ENCODE measurements at regions not wholly inside any gene's neighbourhood (a gene's known extent, or its start where the extent isn't known, plus 50 kb on each side); places are given as distances from the start of the nearest gene placed in this dataset.
A peak's percentile ranks its signal among the peaks of the same experiment; 100 is the strongest.

DNA sequence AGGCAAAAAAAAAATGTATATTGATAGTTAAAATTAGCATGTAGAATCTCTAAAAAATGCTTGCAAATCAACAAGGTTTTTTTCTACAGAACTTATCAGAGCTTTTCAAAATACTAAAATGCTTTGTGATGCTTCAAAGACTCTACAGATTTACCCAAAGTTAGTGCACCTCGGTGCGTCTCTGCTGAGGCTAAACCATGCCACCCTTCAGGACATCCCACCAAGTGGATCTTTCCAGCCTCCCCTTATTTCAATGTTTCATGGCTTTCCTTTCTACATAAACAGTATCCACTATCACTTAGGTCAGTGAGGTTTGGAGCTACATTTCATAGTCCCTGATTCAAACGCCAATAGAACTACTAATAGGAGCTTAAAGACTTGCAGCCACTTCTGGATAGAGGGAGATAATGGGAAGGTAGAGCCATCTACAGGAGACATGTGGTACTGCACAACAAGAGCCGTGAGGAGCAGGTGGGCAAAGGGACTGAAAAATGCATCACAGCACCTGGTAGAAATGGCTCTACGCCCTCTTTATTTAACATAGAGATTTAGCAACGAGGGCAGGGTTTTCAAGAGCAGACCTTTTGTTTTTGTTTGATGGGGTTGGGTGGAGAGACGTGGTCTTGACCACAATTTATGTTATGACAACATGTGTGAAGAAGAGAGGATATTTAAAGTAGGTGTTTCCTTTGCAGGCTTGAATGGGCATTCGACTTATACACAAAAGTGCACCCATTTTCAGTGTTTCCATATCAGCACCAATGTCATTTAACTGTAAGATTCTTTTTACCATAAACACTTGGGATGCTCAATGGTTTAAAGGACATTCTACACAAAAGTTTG is 56.1 kb upstream of the SLC35G4 start:
- peak; percentile 23 for DNase-seq
- Mint-ChIP-seq H3K9me3 (no peaks in the 10 kb centered on the region), H3K4me1 (peaks cover 3 to 5% of the 10 kb centered on the region in 2 donors), H3K27ac (no peak overlapping the region), H3K36me3 (no peaks in the 10 kb centered on the region), H3K27me3 (peaks cover 0 to 5% of the 10 kb centered on the region in 2 donors), H3K4me3 (no peak overlapping the region)
- peak; percentile 81 to 83 for ATAC-seq (replicated peaks)

DNA sequence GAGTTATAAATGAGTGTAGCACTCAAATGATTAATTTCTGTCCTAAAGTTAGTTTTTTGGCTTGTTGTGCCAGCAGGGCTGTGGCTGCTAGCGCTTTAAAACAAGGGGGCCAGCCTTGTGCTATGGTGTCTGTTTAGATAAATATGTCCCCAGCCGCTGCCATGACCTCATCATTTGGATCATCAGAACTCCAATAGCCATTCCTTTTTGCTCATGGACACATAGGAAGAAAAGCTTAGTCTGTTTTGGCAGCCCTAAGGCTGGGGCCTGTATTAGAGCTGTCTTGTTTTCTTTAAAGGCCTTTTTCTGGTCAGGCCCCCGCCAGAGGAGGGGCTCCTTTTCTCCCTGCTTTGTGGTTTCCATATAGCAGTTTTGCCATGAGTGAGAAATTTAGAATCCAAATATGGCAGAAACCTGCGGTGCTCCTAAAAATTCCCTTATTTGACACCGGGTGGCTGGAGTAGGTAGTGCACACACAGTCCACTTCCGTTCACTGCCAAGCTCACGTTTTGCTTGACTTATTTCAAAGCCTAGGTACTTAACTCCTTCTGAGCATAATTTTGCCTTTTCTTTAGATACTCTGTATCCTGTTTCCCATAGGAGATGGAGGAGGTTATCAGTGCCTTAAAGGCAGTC is 60.4 kb upstream of the SLC35G4 start:
- Mint-ChIP-seq H3K36me3 (no peaks in the 10 kb centered on the region), H3K27me3 (peaks cover 0 to 5% of the 10 kb centered on the region in 2 donors), H3K9me3 (peaks cover 8 to 11% of the 10 kb centered on the region in 2 donors), H3K27ac (no peak overlapping the region), H3K4me1 (peaks cover 3 to 5% of the 10 kb centered on the region in 2 donors), H3K4me3 (no peak overlapping the region)
- DNase-seq = no peak
- ATAC-seq (replicated peaks) = no peak

DNA sequence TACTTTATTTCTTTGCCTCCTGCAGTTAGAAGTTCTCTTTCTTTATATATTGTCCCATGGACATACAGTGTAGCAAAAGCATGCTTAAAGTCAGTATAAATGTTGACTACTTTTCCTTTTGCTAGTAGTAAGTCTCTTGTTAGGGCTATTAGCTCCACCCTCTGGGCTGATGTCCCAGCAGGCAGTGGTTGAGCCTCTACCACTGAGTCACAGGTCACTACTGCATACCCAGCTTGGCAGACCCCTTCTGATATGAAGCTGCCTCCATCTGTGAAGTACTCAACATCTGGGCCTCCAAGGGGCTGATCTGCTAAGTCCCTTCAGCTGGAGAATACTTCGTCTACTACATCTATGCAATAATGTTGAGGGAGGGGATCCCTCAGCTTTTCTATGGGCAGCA is 61.0 kb upstream of the SLC35G4 start:
- DNase-seq = no peak
- Mint-ChIP-seq H3K4me1 (peaks cover under 1 to 2% of the 10 kb centered on the region in 2 donors), H3K4me3 (no peak overlapping the region), H3K27ac (no peak overlapping the region), H3K9me3 (peaks cover 8 to 14% of the 10 kb centered on the region in 2 donors), H3K27me3 (peaks cover 0 to 3% of the 10 kb centered on the region in 2 donors), H3K36me3 (no peaks in the 10 kb centered on the region)
- no peak for ATAC-seq (replicated peaks)

DNA sequence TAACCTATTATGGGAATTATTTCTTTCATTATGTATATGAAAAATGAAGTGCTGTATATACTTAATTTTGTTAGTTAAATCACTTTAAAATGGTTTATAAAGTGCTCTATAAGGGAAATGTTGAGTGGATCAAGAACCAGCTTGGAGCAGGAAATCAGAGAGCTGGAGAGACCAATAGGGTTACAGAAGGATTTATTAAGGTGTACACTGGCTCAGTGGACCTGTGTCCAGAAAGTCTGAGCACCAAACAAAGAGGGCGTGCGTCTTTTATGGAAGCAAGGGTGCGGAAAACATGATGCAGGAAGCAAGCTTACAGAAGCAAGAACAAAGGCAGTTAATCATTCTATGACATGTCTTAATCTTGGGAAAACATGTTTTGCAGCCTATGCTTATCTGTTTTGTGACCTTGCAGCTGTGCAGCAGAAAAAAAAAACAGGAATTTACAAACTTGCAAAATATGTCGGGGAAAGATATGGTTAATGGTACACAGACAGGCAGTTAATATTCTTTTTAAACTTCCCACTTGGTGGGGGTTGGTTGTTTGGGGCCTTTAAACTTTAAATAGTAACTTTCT is 65.2 kb upstream of the SLC35G4 start:
- H3K27me3 Mint-ChIP-seq = no peaks in the 10 kb centered on the region
- H3K36me3 Mint-ChIP-seq = no peaks in the 10 kb centered on the region
- no peak overlapping the region for H3K27ac Mint-ChIP-seq
- no peak overlapping the region for H3K4me3 Mint-ChIP-seq
- no peak for ATAC-seq (replicated peaks)
- no peak for DNase-seq
- peaks cover 8 to 14% of the 10 kb centered on the region in 2 donors for H3K9me3 Mint-ChIP-seq
- no peaks in the 10 kb centered on the region for H3K4me1 Mint-ChIP-seq

DNA sequence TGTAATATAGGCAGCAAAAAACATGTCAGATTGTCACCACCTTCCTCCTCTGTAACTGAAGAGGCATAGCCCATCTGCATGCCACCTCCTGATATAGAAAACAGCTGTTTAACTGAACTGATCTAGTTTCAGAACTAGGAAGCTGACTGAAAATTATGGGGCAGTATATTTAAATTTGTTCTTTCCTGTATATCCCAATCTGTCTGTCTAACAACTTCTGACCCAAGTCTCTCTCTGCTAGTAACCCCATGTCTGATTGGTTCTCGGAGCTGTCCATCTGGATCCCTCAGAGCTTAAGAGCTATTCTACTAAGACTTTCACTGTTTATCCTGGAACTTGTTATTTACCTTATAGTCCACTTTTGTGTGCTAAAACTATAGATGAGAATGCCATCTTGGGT is 68.2 kb upstream of the SLC35G4 start:
- ATAC-seq (replicated peaks) (no peak), DNase-seq (no peak)
- H3K27ac Mint-ChIP-seq = no peak overlapping the region

DNA sequence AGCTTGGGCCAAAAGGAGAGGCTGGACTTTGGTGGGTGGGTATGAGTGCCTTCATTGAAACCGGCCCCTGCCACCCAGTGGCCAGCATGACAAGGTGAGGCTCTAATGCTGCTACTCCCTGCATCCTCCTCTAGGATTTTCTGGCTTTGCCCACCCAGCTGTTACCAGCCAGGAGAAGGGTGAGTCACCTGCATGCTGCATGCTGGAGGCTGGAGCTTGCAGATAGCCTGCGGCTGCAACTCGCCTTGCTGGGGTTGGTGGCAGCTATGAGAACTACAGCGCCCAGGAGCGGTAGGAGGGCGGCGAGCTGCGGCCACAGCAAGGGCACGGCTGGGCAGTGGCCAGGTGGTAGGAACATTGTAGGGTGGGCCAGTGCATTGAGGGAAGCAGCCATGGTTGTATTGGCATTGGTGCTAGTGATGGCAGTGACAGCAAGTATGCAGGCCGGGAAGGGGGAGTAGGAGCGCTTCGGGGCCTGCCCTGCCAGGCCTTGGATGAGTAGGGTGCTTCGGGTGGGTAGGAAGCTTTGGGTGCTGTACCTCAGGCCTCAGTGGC is 75.4 kb upstream of the SLC35G4 start:
- Mint-ChIP-seq H3K27ac (no peak overlapping the region), H3K9me3 (peaks cover 0 to 6% of the 10 kb centered on the region in 2 donors), H3K4me1 (no peaks in the 10 kb centered on the region), H3K36me3 (no peaks in the 10 kb centered on the region), H3K27me3 (no peaks in the 10 kb centered on the region), H3K4me3 (no peak overlapping the region)
- ATAC-seq (replicated peaks) = no peak
- no peak for DNase-seq

More for the DNA sequence above, 68.2 kb upstream of the SLC35G4 start:
- Mint-ChIP-seq H3K4me3 (no peak overlapping the region), H3K27me3 (no peaks in the 10 kb centered on the region), H3K4me1 (no peaks in the 10 kb centered on the region), H3K9me3 (peaks cover 8 to 14% of the 10 kb centered on the region in 2 donors), H3K36me3 (no peaks in the 10 kb centered on the region)

DNA sequence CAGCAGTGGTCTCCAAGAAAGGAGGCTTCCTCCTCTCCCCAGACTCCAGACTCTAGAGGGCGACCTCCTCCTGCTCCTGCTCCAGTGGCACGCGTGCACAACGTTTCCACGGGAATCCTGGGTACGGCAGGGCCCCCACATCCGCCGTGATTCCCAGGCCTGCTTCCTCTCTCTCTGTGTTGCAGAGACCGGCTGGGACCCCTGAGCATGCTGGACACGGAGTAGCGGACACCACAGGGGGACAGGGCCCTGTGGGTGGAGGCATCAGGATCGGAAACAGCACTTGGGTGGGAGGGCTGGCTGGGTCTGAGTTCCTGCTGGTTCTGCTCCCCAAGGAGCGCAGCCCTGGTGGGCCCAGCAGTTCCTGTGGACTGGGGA is 75.9 kb upstream of the SLC35G4 start:
- H3K4me1 Mint-ChIP-seq = no peaks in the 10 kb centered on the region
- H3K9me3 Mint-ChIP-seq = peaks cover 0 to 6% of the 10 kb centered on the region in 2 donors
- no peak overlapping the region for H3K4me3 Mint-ChIP-seq
- H3K36me3 Mint-ChIP-seq = no peaks in the 10 kb centered on the region
- H3K27me3 Mint-ChIP-seq = no peaks in the 10 kb centered on the region
- no peak overlapping the region for H3K27ac Mint-ChIP-seq
- DNase-seq (no peak), ATAC-seq (replicated peaks) (no peak)

DNA sequence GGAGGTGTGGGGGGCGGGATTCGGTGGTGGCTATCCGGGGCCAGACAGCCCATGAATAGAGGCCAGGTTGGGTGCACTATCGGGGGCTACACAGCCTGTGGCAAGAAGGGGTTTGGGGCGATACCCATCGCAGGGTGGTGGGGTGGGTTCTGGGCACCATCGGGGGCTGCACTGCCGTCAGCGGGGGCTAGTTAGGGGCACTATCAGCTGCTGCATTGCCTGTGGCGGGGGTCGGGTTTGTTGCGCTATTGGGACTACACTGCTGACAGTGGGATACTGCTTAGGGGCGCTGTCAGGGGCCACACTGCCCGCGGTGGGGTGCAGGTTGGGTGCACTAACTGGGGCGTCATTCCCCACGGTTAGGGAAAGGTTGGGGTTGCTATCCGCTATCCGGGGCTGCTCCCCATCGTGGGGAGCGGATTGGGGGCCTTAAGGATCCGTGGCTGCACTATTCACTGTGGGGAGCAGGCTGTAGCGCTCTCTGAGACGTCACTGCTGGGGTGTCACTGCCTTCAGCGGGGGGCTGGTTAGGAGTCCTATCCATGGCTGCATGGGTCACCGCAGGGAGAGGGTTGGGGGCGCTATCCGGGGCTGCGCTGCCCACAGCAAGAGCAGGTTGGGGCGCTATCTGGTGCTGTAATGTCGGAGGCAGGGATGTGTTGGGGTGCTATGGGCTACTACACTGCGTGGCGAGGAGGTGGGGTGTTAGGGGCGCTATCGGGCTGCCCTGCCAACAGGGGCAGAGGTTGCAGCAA is 76.5 kb upstream of the SLC35G4 start:
- DNase-seq = no peak
- no peaks in the 10 kb centered on the region for H3K27me3 Mint-ChIP-seq
- H3K36me3 Mint-ChIP-seq = no peaks in the 10 kb centered on the region
- H3K4me3 Mint-ChIP-seq = no peak overlapping the region
- no peak overlapping the region for H3K27ac Mint-ChIP-seq
- no peak for ATAC-seq (replicated peaks)
- H3K9me3 Mint-ChIP-seq = peaks cover 0 to 6% of the 10 kb centered on the region in 2 donors
- H3K4me1 Mint-ChIP-seq = no peaks in the 10 kb centered on the region

DNA sequence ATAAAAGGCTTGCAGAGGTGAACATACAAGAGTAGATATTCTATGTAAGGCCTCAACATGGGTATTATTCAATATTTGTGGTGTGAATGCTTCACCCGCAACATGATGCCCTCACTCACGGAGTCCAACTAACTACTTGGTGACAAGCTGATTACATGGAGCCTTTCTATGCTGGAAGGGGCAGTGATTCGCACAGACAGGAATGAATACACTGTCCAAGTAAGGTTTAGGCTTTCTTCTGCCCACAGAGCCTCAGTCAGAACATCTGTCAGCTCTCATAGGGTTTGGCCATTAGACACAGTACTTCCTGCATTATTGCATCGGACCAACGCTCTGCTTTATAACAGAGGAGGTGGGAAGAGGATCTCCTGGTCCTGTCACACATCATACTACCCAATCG is 80.3 kb upstream of the SLC35G4 start:
- Mint-ChIP-seq H3K36me3 (no peaks in the 10 kb centered on the region), H3K27me3 (no peaks in the 10 kb centered on the region), H3K4me1 (no peaks in the 10 kb centered on the region), H3K9me3 (peaks cover 0 to 1% of the 10 kb centered on the region in 2 donors), H3K27ac (no peak overlapping the region), H3K4me3 (no peak overlapping the region)
- ATAC-seq (replicated peaks) (no peak), DNase-seq (no peak)

DNA sequence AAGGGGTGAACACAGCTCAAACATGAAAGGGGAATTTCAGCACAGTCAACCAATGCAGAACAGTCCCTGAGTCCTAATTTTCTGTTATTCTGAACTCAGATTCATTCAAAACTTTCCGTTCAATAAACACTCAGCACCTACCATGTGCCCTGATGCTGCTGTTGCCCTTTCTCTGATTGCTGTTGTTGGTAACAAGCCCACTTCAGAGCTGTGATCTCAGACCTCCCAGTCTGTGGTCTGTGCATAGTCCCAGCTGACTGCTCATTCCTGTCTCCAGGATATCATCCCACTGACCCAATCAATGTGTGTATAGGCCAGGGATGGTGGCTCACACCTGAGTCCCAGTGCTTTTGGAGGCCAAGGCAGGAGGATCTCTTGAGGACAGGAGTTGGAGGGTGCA is 82.7 kb upstream of the SLC35G4 start:
- no peaks in the 10 kb centered on the region for H3K36me3 Mint-ChIP-seq

DNA sequence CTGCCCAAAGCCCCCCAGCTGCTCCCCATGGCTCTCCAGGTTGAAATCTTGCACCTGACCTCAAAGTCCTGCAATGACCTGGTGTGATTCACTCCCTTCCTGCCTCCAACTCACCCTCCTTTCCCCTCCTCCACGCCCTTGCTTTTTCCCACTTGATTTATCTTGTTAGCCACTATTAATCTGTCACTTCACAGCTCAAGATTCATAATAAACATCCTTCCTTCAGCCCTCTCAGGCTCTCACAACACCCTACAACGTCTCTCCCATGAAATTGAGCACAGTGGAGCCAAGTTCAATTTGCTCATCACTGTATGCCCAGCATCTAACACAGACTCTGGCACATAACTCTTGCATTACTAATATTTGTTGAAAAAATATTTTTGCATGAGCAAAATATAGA is 85.6 kb upstream of the SLC35G4 start:
- no peak overlapping the region for H3K27ac Mint-ChIP-seq
- no peak overlapping the region for H3K4me3 Mint-ChIP-seq
- no peaks in the 10 kb centered on the region for H3K27me3 Mint-ChIP-seq
- ATAC-seq (replicated peaks) (no peak), DNase-seq (no peak)
- H3K9me3 Mint-ChIP-seq = no peaks in the 10 kb centered on the region
- H3K4me1 Mint-ChIP-seq = no peaks in the 10 kb centered on the region
- no peaks in the 10 kb centered on the region for H3K36me3 Mint-ChIP-seq

More for the DNA sequence above, 82.7 kb upstream of the SLC35G4 start:
- no peaks in the 10 kb centered on the region for H3K9me3 Mint-ChIP-seq
- ATAC-seq (replicated peaks) (no peak), DNase-seq (no peak)
- no peak overlapping the region for H3K4me3 Mint-ChIP-seq
- no peaks in the 10 kb centered on the region for H3K27me3 Mint-ChIP-seq
- no peaks in the 10 kb centered on the region for H3K4me1 Mint-ChIP-seq
- H3K27ac Mint-ChIP-seq = no peak overlapping the region

DNA sequence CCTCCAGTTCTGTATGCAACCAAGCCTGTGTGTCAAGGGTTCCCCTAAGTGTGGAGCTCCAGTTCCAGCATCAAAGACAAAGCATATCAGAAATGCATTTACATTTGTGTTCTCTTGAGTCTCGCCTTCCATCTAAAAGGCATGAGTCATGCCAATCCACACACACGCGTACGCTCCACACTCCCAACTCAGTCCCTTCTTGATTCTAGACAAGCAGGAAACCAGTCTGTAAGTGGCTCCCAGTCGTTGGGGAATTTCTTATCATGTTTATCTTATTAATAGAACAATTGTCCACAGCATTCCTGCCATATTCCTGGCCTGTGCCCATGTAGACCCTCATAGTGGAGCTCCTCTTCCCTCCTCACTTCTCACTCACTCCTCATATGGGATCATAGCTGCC is 86.4 kb upstream of the SLC35G4 start:
- no peaks in the 10 kb centered on the region for H3K9me3 Mint-ChIP-seq
- no peak for DNase-seq
- no peak overlapping the region for H3K27ac Mint-ChIP-seq

DNA sequence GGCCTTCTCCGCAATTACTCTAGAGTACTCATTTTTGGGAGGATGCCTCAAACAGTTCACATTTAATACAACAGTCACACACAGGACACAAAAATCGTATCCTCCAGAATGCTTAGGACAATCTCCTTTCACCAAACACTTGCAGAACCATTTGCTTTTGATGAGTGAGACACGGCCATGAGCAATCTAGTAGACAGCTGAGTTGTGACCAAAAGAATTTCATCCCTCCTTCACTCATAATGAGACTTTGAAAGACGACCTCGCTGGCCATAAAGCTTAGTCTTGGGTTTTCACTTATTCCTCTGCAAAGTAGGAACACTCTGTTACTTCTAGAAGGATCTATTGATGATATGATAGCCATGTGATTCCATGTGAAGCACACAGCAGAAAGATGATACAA is 87.5 kb upstream of the SLC35G4 start:
- DNase-seq (no peak), ATAC-seq (replicated peaks) (no peak)
- Mint-ChIP-seq H3K27me3 (no peaks in the 10 kb centered on the region), H3K9me3 (no peaks in the 10 kb centered on the region), H3K4me1 (no peaks in the 10 kb centered on the region), H3K36me3 (no peaks in the 10 kb centered on the region), H3K4me3 (no peak overlapping the region), H3K27ac (no peak overlapping the region)

More for the DNA sequence above, 86.4 kb upstream of the SLC35G4 start:
- H3K27me3 Mint-ChIP-seq = no peaks in the 10 kb centered on the region
- no peak overlapping the region for H3K4me3 Mint-ChIP-seq
- ATAC-seq (replicated peaks) = no peak
- H3K4me1 Mint-ChIP-seq = no peaks in the 10 kb centered on the region
- no peaks in the 10 kb centered on the region for H3K36me3 Mint-ChIP-seq

DNA sequence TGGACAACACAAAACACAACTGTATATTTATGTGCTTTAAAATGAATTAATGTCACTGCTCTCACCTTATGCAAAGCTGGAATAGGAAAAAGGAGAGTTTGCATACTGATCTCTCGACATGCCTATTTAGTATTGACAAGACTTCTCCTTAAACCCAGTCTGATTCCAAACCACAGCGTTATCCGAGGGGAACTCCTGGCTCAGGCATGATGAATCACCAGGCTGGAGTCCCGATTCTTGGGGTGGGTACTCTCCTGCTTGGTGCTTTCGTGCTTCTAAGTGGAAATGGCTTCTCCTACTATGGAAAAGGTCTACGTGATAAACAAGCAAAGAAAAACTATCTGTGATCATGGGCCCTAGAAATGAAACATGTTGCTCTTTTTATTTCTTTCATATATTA is 88.9 kb upstream of the SLC35G4 start:
- no peak overlapping the region for H3K27ac Mint-ChIP-seq
- no peaks in the 10 kb centered on the region for H3K27me3 Mint-ChIP-seq
- no peaks in the 10 kb centered on the region for H3K4me1 Mint-ChIP-seq
- DNase-seq (no peak), ATAC-seq (replicated peaks) (no peak)
- H3K9me3 Mint-ChIP-seq = no peaks in the 10 kb centered on the region
- H3K36me3 Mint-ChIP-seq = no peaks in the 10 kb centered on the region
- no peak overlapping the region for H3K4me3 Mint-ChIP-seq

Measured in stimulated activated naive B cell treated with anti-CD40 and anti-IgM and Interleukin-4, amounts not matched to agents 10 μg/mL and 1 μg/mL and 100 μg/mL, for 72 hours (primary cell).